SU-DHL-6 (cell line): ENCODE measurements at regions not wholly inside any gene's neighbourhood (a gene's known extent, or its start where the extent isn't known, plus 50 kb on each side); places are given as distances from the start of the nearest gene placed in this dataset.

Experiments
- CTCF ChIP-seq: fragments of 200-600 bp; sonication (generic); IDR thresholded peaks from one replicate; pipeline ENCODE4 v1.5.1; 2017; ENCODE audit warnings: antibody characterized with exemption, mild to moderate bottlenecking, low read length, moderate library complexity; ENCODE audit not compliant: insufficient read depth, poor library complexity, severe bottlenecking
- EZH2phosphoT487 ChIP-seq: fragments of 200-600 bp; sonication (generic), shearing (Covaris generic); conservative IDR thresholded peaks from 2 replicates; pipeline ENCODE4 v1.6.1; 2018; ENCODE audit warnings: mild to moderate bottlenecking, antibody characterized with exemption, low read length, moderate library complexity, mixed read lengths

GRCh38 chr19:28583713-28584112, 629.2 kb downstream of the UQCRFS1 start:
- TF ChIP-seq CTCF (no peak), EZH2phosphoT487 (no peak)
